ENCODE measurements at regions not wholly inside any gene's neighbourhood (a gene's known extent, or its start where the extent isn't known, plus 50 kb on each side); places are given as distances from the start of the nearest gene placed in this dataset.

DNA sequence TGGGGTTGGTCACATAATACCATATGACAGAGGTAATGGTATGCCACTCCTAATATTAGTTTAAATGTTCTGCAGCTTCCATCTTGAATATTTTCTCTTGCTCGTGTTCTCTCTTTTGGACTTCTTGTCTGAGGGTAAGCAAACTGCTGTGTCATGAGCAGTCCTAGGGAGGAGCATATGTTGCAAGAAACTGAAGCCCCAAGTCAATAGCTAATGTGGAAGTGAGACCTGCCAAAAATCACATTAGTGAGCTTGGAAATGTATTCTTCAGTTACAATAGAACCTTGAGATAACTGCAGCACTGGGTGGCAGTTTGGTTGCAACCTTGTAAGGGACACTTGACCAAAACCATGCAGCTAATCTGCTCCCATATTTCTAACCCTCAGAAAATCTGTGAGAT, 178.2 kb upstream of the IMPG1 start:
- TF ChIP-seq TAF1 (IDR thresholded peaks at IDR 0.05; ENCODE audit: borderline replicate concordance, low read depth, low read length), result no peak
- no peak for TF ChIP-seq MXI1 (IDR thresholded peaks at IDR 0.05; ENCODE audit: low read depth, low read length)
- TF ChIP-seq EP300 (IDR thresholded peaks at IDR 0.05; ENCODE audit: borderline replicate concordance in 1 of 2, low read depth in 1 of 2, low read length in 1 of 2), result no peak
- TF ChIP-seq CTCF (IDR thresholded peaks at IDR 0.05), result no peak
- TF ChIP-seq JUND (IDR thresholded peaks at IDR 0.05), result no peak
- TF ChIP-seq USF1 (IDR thresholded peaks at IDR 0.05; ENCODE audit: borderline replicate concordance, low read depth), result no peak
- TF ChIP-seq POLR2AphosphoS5 (IDR thresholded peaks at IDR 0.05; ENCODE audit: low read depth, low read length), result no peak

Data from SK-N-SH (cell line).